BJ (cell line): ENCODE measurements at regions not wholly inside any gene's neighbourhood (a gene's known extent, or its start where the extent isn't known, plus 50 kb on each side); places are given as distances from the start of the nearest gene placed in this dataset.

Experiments used
- CTCF ChIA-PET: fragments of 350-600 bp; formaldehyde crosslinking; extraction: SDS; loops from one replicate; lab custom pipeline; 2021; ENCODE audit warnings: antibody characterized with exemption, inconsistent platforms; lab: Yijun Ruan, JAX
- POLR2A ChIA-PET: fragments of 300-600 bp; sonication (Branson Sonifier 250); formaldehyde crosslinking; extraction: SDS; loops from one replicate; lab custom pipeline; 2021; ENCODE audit warnings: antibody characterized with exemption; lab: Charles Lee
- DNase-seq: peaks from one replicate; pipeline ENCODE4 v3.0.0-alpha.2; 2011; ENCODE audit warnings: low read depth
- H3K27me3 ChIP-seq: 2 replicates; pipeline ENCODE4 v1.6.0; 2011; ENCODE audit warnings: low read length; ENCODE audit not compliant: control insufficient read depth, insufficient read depth
- H3K36me3 ChIP-seq: 2 replicates; pipeline ENCODE4 v1.5.1; 2011; ENCODE audit warnings: low read length; ENCODE audit not compliant: control insufficient read depth, insufficient read depth
- H3K4me3 ChIP-seq: 2 replicates; pipeline ENCODE4 v1.5.1; 2011; ENCODE audit warnings: low read depth, mild to moderate bottlenecking, control low read depth, low read length
- TF ChIP-seq, protein P1 (sequence below): IDR thresholded peaks from 2 replicates; pipeline ENCODE4 v1.5.1; 2011; ENCODE audit warnings: low read depth, mild to moderate bottlenecking, control low read depth, inconsistent platforms, low read length, moderate library complexity; ENCODE audit not compliant: insufficient read depth

DNA sequence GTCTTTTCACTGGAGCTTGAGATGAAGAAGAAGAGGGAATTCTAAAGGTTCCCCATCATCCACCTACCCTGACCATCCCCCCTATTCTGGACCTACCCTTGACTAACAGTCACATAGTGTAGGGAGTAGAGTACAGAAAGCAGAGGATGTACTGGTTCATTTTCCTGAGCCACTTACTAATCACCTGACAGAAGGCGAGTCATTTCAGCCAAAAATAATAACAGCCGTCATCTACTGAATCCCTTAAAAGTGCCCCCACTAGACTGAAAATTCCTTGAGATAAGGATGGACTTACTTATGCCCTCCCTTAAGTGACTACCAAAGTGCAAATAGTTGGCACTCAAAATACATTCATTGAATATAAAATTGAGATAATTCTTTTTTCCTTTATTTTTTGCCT is 112.2 kb downstream of the FOXD1 start:
- no peak for DNase-seq
- no peaks in the 10 kb centered on the region for H3K27me3 ChIP-seq
- TF ChIP-seq, protein P1, sequence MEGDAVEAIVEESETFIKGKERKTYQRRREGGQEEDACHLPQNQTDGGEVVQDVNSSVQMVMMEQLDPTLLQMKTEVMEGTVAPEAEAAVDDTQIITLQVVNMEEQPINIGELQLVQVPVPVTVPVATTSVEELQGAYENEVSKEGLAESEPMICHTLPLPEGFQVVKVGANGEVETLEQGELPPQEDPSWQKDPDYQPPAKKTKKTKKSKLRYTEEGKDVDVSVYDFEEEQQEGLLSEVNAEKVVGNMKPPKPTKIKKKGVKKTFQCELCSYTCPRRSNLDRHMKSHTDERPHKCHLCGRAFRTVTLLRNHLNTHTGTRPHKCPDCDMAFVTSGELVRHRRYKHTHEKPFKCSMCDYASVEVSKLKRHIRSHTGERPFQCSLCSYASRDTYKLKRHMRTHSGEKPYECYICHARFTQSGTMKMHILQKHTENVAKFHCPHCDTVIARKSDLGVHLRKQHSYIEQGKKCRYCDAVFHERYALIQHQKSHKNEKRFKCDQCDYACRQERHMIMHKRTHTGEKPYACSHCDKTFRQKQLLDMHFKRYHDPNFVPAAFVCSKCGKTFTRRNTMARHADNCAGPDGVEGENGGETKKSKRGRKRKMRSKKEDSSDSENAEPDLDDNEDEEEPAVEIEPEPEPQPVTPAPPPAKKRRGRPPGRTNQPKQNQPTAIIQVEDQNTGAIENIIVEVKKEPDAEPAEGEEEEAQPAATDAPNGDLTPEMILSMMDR = no peak
- H3K4me3 ChIP-seq = no peak overlapping the region
- POLR2A ChIA-PET = no interaction called here
- no peaks in the 10 kb centered on the region for H3K36me3 ChIP-seq
- CTCF ChIA-PET = no interaction called here

DNA sequence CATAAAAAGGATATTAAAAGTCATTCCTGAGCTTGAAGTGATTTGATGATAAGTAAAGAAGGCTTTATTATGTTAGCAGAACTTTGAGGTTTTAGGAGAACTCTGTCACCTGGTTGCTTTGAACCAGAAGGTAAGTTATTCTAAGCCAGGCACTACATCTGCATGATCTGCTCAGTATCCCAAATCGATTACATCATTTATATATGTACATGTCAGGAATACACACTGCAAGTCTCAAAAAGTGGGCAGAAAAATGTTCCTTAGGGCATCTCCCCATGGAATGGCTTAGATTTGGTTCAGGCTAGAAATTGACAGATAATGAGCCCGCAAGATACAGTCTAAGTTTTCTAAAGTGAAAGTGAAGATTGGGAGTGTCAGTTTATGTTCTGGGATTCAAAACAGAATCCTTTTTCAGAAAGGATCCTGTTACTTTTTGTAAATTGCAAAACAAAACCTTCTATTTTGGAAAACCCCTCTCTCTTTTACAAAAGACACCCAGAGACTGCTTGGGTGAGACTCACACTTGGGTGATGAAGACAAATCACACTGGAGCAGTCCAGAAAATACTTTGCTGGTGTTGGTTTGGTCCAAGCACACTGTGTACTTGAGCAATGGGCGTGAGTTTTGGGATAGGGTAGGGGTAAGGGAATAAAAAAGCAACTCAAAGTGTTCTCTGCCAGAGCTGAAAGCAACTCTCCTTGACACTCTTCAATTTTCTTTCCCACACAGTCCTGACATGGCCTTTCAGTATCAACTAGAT is 114.5 kb downstream of the FOXD1 start:
- POLR2A ChIA-PET = no interaction called here
- CTCF ChIA-PET = interaction anchor here (1.0 kb wide), 1 partner anchor 19 kb away, joined by 3 read pairs; no protein-coding TSS in a partner anchor
- no peaks in the 10 kb centered on the region for H3K36me3 ChIP-seq
- no peak overlapping the region for H3K4me3 ChIP-seq
- no peaks in the 10 kb centered on the region for H3K27me3 ChIP-seq
- TF ChIP-seq, protein P1 = no peak
- DNase-seq = no peak

DNA sequence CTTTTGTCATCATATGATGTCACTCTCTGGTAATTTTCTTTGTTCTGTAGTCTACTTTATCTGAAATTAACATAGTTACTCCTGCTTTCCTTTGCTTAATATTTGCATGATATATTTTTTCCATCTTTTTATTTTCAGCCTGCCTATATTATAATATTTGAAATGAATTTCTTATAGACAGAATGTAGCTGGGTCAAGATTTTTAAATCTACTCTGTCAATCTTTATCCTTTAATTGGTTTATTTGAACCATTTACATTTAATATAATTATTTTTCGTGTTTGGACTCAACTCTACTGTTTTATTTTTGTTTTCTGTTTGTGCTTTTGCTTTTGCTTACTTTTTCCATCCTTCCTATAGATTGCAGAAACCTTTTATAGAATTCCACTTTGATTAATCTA is 118.0 kb downstream of the FOXD1 start:
- no peak for DNase-seq
- ChIA-PET POLR2A (no interaction called here), CTCF (no interaction called here)
- no peaks in the 10 kb centered on the region for H3K27me3 ChIP-seq
- H3K4me3 ChIP-seq = no peak overlapping the region
- TF ChIP-seq, protein P1 = no peak
- no peaks in the 10 kb centered on the region for H3K36me3 ChIP-seq

DNA sequence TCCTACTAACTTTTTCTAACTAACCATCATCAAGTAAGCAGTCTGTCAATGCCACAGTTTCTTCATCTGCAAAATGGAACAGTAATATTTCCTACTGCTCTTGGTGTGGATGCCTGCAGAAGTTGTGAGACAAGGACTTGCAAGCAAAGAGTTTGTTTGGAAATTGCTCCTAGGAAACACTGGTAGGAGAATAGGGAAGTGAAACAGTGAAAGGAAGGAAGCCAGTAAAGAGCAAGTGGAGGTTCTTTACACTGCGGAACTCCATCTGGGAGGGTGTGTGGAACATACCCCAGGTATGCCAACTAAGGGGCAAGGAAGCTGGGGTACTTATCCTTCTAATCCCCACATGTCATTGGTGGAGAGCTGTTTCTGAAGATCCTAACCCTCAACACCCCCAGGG is 119.9 kb downstream of the FOXD1 start:
- Histone ChIP-seq H3K27me3 (no peaks in the 10 kb centered on the region), H3K4me3 (no peak overlapping the region), H3K36me3 (no peaks in the 10 kb centered on the region)
- TF ChIP-seq, protein P1 = no peak
- DNase-seq = no peak
- ChIA-PET POLR2A (no interaction called here), CTCF (interaction anchor here (1.0 to 1.8 kb wide), 2 partner anchors 122 to 125 kb away, joined by 3 to 5 read pairs; no protein-coding TSS in a partner anchor)

DNA sequence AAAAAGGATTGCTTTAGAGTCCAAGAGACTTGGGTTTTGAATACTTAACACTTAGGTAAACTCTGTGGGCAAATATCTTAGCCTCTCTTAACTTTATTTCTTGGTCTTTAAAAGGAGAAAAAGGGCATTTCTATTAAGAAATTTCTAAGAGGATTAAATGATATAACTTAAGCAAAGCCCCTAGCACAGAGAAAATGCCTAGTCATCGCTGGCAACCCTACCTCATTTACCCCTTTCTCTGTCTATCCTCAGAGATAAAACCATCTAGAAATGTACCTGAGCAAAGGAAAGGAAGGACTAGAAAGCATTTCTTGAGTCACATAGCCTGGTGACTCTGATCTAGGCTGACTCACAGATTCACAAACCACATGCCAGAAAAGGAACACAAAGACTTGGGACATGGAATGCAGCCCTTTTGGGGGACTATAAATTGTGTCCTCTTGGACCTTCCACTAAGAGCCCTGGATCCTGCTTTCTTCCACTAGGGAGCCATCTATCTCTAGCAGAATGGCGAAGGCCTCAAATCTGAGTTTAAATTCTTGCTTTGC is 120.6 kb downstream of the FOXD1 start:
- TF ChIP-seq, protein P1 = no peak
- H3K36me3 ChIP-seq = no peaks in the 10 kb centered on the region
- ChIA-PET CTCF (no interaction called here), POLR2A (no interaction called here)
- H3K4me3 ChIP-seq = no peak overlapping the region
- no peak for DNase-seq
- H3K27me3 ChIP-seq = no peaks in the 10 kb centered on the region
